Ammon's horn (tissue), 1 donor: ENCODE measurements at regions not wholly inside any gene's neighbourhood (a gene's known extent, or its start where the extent isn't known, plus 50 kb on each side); places are given as distances from the start of the nearest gene placed in this dataset.
"Not testable (repeated sequence)": the region's sequence is repeated elsewhere in the genome, so short reads cannot be mapped to it uniquely, and the experiment has no call there.

Experiments used
- DNase-seq: peaks from one replicate; pipeline ENCODE4 v3.0.0-alpha.2; 2016; ENCODE audit warnings: low spot score

DNA sequence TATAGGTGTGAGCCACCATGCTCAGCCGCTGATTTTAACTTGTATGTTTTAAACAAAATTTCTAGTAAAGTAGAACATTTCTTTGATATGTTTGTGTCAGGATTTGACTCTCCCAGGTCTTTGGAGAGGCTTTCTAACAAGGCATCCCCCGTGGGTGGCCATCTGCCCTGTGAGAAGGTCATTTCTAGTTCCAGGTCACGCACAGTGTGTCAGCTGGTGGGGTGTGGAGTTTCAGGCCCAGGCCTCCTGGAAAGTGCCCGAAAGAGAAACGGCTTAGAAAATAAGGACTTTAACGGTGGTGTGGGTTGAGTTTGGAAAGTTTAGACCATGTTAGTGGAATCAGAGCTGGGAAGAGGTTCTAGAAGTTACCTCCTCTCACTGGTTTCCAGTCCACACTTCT lies 61.0 kb downstream of the SPDYE17 start:
- not testable (repeated sequence) for DNase-seq

DNA sequence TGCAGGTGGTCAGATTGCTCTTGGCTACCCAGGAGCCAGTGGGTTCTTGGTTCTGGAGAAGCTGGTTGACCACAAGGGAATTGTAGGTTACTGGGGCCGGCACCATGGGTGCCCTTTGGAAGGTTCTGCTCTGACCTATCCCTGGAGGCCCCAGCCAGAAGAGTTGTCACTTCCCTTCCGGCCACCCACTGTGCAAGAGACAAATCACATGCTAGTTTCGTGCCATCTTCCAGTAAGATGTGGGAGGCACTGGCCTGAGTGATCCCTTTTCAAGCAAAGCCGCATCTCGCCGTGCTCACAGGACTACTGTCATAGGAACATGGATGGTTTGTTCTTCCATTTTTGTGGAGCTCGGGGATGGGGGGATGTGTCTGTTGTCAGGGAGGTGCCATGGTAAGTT lies 62.3 kb downstream of the SPDYE17 start:
- not testable (repeated sequence) for DNase-seq

DNA sequence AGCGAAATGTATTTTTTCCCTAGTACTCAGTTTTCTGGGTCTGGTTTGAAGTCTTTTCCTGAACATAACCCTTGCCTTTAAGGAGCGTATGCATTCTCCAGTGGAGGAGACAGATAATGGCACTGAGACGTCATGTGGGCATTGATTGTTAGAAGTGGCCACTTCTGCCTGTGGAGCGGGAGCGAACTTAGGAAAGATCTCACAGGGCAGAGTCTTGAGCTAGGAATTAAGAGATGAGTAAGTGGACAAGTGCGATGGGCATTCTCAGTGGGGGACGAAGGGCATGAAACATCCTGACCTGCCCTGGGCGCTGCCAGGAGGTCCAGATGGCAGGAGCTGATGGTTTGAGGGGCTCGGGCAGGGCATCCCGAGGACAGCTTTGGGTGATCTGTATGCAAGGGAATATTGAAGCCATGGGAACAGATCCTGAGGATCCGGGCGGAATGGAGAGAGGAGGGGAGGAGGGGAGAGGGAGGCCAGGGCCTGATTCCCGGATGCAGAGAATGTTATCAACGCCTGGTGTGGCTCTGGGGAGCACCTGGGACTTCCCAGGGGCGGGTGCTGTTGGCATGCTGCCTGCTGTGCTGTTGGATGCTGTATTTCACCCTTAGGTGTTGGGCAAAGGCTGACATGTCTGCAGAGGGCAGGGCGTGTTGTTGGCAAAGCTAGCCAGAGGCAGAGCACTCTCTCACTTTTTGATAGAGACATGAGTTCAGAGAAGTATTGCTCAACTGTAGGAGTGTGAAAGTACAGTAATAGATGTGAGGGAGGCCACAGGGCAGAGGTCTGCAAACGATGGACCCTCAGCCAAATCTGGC lies 66.2 kb downstream of the SPDYE17 start:
- not testable (repeated sequence) for DNase-seq

DNA sequence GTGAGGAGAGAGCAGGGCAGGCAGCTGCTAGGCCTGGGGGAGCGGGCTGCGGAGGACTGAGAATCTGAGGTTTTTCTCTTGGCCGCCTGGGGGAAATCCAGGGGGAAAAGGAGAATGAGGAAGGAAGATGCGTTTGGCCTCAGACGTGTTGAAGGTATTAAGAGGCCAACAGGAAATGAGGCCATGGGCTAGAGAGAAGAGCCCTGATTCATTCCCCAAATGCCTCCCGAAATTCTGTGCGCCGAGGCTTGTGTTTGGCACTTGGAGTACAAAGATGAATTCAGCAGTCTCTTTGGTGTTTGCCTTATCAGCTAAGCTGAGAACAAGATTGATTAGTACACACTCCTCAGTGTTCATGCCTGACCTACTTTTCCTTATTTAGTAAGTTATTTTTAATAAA lies 68.1 kb downstream of the SPDYE17 start:
- not testable (repeated sequence) for DNase-seq

DNA sequence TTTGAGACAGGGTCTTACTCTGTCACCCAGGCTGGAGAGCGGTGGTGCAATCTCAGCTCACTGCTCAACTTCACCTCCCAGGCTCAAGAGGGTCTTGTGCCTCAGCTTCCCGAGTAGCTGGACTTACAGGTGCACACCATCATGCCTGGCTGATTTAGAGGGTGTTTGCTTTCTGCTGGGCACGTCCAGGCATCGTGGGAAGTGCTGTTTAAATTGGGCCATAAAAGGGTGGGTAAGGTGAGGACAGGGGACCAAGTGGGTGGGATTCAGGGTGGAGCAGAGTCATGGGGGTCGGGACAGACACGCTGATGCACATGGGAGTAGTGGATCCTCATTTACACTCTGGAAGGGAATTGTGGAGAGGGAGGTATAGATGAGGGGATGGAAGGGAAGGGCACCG lies 69.1 kb downstream of the SPDYE17 start:
- DNase-seq = not testable (repeated sequence)

DNA sequence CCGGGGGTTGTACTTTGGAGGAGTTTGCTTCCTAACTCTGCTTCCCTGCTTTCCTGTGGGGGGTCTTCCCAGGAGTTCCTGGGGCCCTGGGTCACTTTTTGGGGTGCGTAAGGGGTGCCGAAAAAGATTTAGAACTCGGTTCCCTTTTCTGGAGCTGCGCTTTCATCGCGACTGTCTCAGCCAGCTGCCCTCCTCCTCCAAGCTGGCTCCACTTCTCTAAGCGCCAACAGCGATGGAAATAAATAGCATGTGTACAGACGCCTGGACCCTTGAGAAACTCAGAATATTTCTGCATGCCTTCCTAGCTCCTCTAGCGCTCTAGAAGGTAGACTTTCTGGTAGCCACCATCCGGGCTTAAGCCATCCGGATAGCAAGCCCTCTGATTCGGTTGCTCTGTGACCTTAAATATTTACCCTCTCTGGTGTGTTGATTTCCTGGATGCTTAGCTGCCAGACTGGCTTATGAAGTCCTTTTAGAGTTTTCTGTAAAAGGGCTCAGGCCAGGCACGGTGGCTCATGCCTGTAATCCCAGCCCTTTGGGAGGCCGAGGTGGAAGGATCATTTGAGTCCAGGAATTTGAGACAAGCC lies 71.7 kb downstream of the SPDYE17 start:
- DNase-seq = not testable (repeated sequence)

DNA sequence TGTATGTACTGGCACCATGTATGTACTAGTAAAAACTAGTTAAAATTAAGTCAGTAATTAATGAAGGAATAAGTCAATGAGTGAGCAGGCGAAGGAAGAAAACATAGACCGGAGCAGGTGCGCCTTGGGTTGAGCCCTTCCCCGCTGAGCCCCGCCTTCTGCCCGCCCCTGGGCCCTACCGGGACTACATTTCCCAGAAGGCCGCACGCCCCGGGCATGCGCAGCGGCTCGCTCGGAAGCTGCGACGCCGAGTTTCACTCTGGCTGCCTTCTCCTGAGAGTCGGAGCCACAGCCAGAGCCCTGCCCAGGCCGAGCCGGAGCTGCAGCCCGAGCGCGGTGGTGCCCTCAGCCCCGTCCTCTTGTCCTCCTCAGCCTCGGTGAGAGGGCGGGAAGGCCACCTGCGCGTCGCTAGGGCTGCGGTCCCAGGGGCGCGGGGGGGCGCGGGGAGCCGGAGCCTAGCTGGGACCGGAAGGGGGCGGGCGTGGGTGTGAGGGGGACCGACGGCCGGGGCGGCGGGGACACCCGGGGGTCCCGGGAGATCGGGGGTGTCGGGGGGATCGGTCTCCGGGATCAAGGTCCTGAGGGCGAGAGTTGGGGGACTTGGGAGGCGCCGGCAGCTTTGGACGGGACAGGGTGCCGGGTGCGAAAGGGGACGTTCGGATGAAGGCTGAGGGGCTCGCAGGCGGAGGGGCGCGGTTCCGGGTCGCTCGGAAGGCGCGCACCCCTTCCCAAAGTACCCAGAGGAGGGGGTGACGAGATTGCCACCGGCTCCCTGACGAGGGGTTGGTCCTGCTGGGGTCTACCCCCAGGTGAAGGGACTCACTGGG lies 72.4 kb downstream of the SPDYE17 start:
- not testable (repeated sequence) for DNase-seq

DNA sequence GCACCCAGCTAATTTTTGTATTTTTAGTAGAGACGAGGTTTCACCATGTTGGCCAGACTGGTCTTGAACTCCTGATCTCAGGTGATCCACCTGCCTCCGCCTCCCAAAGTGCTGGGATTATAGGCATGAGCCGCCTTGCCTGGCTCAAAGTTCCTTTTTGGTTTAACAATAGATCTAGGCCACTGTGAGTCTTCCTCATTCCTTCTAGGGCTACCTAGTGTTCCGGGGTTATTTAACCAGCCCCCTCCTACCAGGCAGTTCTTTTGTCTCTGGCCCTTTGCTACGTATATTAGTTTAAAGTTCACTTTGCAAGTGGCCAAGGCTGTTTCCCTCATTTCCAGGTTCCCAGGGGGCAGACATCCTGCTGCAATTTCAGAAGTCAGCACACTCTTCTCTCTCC lies 75.6 kb downstream of the SPDYE17 start:
- DNase-seq = not testable (repeated sequence)

DNA sequence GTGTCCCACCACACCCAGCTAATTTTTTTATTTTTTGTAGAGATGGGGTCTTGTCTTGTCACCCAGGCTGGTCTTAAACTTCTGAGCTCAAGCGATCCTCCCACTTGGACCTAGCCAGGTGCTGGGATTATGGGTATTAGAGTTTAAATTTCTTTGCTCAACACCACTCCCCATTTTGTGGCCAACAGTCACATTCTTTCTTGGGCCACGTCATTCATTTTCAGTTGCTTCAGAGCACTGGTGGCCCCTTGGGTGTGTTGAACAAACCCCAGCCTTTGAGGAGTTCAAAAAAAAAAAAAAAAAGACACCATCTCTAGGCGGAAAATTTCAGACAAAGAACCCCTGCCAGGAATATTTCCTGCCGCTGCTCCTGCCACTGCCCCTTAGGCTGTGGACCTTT lies 77.0 kb downstream of the SPDYE17 start:
- DNase-seq = not testable (repeated sequence)

DNA sequence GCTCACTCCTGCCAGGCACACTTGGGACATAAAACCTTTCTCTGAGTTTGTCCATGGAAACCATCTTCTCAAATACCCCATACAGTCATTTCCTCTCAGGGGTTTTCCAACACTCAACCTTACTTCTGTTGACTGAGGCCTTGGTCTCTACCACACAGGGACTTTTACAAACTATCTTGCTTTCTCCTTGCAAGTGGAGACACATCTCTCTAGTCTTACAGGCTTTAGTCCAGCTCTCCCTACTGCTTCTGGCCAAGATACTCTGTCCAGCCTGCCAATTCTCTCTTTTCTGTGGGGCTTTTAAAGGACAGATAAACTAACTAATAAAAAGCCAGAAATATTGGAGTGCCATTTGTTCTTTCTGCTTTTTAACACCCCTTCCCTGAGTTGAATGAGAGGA lies 87.6 kb downstream of the SPDYE17 start:
- DNase-seq = not testable (repeated sequence)

DNA sequence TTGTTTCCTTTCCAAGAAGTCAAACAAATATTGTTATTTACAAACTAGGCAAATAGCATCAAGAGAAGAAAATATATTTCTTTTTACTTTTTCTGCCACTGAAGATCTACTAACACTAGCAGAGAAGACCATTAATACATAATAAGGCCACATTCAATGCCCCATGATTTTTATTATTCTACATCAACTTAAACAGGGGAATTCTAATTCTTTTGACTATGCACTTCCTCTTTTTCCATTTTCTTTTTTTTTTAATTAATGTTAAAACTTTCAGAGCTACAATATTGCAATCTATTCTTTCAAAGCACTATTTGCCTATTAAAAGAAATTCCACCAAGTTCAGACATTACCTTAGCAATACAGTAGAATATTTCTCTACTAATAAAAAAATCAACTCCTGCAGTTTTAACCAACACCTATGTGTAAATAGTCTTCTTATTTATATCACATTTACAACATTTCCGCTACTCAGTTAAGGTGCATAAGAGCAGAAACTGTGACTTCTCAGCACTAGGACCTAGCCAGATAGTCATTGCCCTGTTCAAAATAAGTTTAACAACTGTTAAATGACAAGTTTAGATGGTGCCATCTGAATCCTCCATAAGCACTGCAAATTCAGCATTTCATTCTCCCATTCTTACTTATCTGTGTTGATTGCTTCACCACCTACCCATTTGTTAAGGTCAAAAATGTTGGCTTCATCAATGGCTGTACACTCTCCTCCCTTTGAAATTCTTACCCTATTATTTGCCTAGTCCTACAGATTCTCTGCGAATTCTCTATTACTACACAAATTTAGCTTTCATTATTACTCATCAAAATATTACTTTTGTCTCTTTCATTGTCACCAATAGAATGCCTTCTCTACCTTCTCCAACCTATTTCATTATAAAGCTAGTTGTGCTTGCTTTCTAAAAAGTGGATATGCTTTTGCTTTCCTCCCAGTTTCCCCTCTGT lies 90.1 kb downstream of the SPDYE17 start:
- DNase-seq = not testable (repeated sequence)

DNA sequence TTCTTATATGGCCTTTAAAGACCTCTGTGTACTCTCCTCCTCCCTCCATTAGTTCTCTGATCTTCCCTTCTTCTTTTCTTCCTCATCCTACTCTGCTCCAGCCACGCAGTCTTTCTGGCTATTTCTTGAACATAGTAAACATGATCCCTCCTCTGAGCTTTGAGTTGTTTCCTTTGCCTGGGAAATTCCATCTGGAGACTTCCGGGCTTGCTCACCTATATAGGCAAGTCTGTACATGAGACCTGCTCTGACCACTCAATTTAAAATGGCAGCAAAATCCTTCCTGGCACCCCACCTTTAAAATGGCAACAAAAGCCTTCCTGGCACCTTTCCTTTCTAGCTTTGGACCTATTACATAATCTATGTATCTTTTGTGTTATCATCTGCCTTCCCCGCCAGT lies 94.4 kb downstream of the SPDYE17 start:
- not testable (repeated sequence) for DNase-seq

DNA sequence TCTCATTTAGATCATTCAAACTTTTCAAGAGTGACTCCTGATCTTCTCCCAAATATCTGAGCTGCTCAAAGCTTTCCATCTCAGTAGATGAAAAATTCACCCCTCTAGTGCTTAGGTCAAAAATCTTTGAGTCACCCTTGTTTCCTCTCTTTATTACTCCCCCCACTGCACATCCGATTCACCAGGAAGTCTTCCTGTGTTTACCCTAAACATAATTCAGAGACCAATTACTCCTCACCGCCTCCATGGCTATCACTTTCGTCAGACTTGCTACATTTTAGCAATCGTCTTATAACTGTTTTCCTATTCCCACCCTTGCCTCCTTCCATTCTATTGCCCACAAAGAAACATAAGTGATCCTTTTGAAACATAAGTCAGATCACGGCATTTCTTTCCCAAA lies 94.8 kb downstream of the SPDYE17 start:
- DNase-seq = not testable (repeated sequence)

DNA sequence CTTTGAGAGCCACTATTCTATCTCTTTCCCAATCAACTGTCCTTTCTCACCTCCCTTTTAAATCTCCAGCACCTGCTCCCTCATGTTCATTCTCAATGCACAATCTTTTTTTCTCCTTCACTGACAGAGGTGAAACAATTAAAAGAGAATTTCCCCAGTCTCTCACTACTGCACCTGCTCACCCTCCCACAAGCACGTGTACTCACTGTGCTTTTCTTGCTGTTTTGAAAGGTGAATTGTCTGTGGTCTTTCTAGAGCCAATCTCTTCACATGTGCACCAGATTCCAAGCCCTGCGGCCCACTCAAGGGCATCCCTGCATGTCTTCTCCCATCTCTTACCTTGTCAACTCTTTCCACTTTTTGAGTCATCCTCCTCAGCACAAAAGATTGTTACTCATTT lies 95.8 kb downstream of the SPDYE17 start:
- DNase-seq = not testable (repeated sequence)

DNA sequence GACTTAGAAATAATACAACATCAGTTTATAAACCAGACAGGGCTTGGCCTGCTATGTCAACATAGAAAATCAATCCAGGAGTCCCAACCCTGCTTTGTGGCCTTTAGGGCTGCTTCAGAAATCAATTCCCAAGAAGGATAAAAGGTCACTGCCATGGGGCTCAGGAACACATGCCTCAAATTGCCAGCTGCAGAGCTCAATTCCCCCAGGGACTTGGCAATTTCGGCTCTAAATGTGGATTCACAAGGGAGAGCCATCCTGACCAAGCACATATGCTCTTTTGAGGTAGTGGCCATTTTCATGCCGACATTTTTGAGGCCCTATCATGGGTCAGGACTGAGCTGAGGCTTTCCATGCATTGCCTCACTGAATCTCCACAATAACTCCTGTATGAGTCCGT lies 97.5 kb downstream of the SPDYE17 start:
- not testable (repeated sequence) for DNase-seq

DNA sequence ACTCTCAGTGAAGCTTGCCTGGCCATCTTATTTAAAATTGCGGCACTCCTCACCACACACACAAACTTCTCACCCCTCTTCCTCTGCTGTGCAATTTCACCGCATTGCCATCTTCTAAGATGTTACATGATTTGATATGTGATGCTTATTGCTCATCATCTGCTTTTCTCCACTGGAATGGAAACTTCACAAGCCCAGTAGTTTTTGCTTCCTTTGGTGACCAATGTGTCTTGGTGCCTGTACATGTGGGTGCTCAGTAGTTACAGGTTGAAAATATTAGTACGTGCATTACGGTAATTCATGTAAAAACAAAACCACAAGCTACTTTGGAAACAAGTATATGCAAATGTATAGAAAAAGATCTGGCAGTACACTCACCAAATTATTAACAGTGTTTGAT lies 99.2 kb downstream of the SPDYE17 start:
- not testable (repeated sequence) for DNase-seq

DNA sequence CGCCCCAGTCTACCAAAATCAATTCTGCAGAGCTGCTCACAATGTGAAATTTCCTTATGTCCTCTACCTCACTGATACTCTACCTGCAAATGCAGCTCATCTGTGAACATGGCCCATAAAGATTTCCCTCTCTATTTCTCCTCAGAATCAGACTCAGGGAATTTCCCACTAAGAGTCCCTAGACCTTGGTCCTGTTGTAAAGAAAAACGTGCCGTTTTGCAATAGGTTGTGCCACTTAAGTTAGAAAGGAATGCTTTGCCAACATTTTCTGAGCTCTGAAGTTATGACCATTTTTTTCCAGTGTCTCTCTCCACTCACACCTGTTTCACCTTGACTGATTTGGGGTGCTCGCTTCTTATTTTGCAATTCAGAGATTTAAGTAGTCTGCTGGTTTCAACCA lies 100.7 kb downstream of the SPDYE17 start:
- not testable (repeated sequence) for DNase-seq

DNA sequence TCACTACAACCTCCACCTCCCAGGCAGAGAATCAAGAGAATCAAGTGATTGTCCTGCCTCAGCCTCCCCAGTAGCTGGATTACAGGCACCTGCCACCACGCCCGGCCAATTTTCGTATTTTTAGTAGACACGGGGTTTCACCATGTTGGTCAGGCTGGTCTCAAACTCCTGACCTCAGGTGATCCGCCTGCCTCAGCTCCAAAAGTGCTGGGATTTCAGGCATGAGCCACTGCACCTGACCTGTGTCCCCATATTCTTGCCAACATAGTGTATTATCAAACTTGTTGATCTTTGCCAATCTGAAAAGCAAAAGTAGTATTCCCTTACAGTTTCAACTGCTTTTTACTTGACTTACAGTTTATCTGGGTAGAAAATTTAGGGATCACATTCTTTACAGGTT lies 101.7 kb downstream of the SPDYE17 start:
- DNase-seq = not testable (repeated sequence)

DNA sequence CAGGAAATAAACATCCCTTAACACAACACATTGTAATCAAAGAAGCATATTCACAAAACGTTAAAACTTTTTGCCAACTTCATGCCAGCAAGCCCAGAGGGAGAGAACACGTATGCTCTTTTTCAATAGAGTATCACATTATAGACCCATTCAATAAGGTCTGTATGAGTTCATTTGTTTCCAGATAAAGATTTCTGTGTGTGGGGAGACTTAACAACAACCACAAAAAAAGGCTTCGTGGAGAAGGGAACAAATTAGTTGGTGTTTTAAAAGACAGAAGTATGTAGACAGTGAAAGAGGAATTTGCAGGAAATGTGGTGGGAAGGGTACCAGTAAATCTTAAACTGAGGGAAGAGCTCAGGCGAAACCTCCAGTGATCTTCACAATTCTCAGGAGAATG lies 103.4 kb downstream of the SPDYE17 start:
- DNase-seq = not testable (repeated sequence)

DNA sequence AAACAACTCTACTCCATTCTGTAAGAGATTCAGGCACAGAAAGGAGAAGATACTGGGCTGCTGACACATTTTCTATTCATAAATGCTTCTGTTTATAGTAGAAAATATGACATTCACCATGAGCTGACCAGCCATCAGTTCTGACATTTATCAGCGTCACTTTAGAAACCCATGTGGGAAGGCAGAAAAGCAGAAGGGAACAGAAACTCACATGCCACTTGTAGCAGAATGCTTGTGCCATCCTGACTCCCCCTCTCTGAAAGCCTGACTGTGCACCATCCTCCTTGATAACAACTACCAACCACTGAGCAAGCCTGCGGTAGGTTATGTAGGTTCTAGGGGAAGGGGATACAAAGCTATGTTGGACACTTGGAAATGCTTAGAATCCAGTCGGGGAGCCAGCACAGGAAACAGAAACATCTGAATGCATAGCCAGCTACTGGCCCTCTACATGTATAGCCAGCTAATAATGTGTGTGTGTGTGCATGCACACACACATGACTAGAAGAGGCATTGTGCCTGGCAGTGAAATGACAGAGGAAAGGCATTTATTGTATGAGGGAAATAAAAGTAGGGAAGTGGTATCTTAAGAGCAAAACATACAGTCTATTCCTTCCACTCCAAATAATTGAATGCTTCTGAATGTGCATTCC lies 104.3 kb downstream of the SPDYE17 start:
- DNase-seq = not testable (repeated sequence)

DNA sequence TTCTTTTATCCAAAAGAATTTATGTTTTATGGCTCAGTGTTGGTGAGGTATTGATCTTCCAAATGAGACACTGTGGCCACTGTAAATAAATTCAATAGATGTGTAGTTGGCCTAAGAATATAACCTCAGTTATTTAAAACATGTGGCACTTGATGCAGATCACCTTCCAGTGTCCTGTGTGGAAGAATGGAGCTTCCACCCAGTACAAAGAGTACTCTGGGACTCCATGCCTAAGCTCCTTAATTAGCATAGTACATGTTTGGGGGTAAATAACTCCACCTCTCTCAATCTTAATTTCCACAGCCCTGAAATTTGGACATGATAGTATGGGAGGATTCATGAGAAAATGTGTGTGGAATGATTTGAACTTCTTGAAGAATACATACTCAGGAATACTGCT lies 105.7 kb downstream of the SPDYE17 start:
- not testable (repeated sequence) for DNase-seq
